ENCODE measurements at regions not wholly inside any gene's neighbourhood (a gene's known extent, or its start where the extent isn't known, plus 50 kb on each side); places are given as distances from the start of the nearest gene placed in this dataset.

- TF ChIP-seq CTCF (IDR thresholded peaks at IDR 0.05): no peak
These were observed 134.8 kb upstream of the OGFRL1 start for GRCh38 chr6:71153755-71154325.

GRCh38 chr6:71157345-71157744 lies 131.3 kb upstream of the OGFRL1 start:
- TF ChIP-seq CTCF (IDR thresholded peaks at IDR 0.05): no peak

- no peak for TF ChIP-seq CTCF (IDR thresholded peaks at IDR 0.05)
These were observed 123.7 kb upstream of the OGFRL1 start for GRCh38 chr6:71164890-71165289.

GRCh38 chr6:71168233-71168765 lies 120.3 kb upstream of the OGFRL1 start:
- no peak for TF ChIP-seq CTCF (IDR thresholded peaks at IDR 0.05)

- no peak for TF ChIP-seq CTCF (IDR thresholded peaks at IDR 0.05)
These were observed 117.0 kb upstream of the OGFRL1 start for GRCh38 chr6:71171497-71172070.

GRCh38 chr6:71179249-71179885 lies 109.2 kb upstream of the OGFRL1 start:
- no peak for TF ChIP-seq CTCF (IDR thresholded peaks at IDR 0.05)

- TF ChIP-seq CTCF (IDR thresholded peaks at IDR 0.05): no peak
These were observed 107.0 kb upstream of the OGFRL1 start for GRCh38 chr6:71181565-71181964.

Data from LNCAP (cell line).